Psoas muscle (tissue), 7 donors: ENCODE measurements at regions not wholly inside any gene's neighbourhood (a gene's known extent, or its start where the extent isn't known, plus 50 kb on each side); places are given as distances from the start of the nearest gene placed in this dataset.

ENCODE experiments used
- ATAC-seq, 4 donors: fragments of 200-7000 bp; cut with Tn5 transposase; one replicate each; pipeline ENCODE4 v1.9.1; 2020; ENCODE audit warnings: moderate library complexity in 3 of 4, mild to moderate bottlenecking in 2 of 4
- DNase-seq, 2 donors: peaks; one replicate each; pipeline ENCODE4 v3.0.0-alpha.2; 2020
- H3K27ac ChIP-seq: fragments of 200-600 bp; one replicate; pipeline ENCODE4 v1.8.0; 2022
- H3K27me3 ChIP-seq, 3 donors: fragments of 200-600 bp in 1 of 3; one replicate each; pipeline versions ENCODE4 v1.6.1 to v1.8.0; 2013 to 2022; ENCODE audit warnings: low read length in 2 of 3, mild to moderate bottlenecking in 2 of 3, moderate library complexity in 1 of 3; ENCODE audit not compliant: insufficient read depth in 3 of 3
- H3K36me3 ChIP-seq, 2 donors: fragments of 200-600 bp in 1 of 2; one replicate each; pipeline versions ENCODE4 v1.6.1 to v1.8.0; 2013 to 2022; ENCODE audit warnings: low read depth in 1 of 2, mild to moderate bottlenecking in 1 of 2, moderate library complexity in 1 of 2; ENCODE audit not compliant: insufficient read depth in 1 of 2
- H3K4me1 ChIP-seq: fragments of 200-600 bp; one replicate; pipeline ENCODE4 v1.8.0; 2022
- H3K4me3 ChIP-seq: fragments of 200-600 bp; one replicate; pipeline ENCODE4 v1.8.0; 2022; ENCODE audit warnings: mild to moderate bottlenecking
- H3K9me3 ChIP-seq: fragments of 200-600 bp; one replicate; pipeline ENCODE4 v1.8.0; 2022
- CTCF ChIP-seq: fragments of 200-600 bp; IDR thresholded peaks from one replicate; pipeline ENCODE4 v1.8.0; 2022; ENCODE audit warnings: antibody characterized with exemption
- WGBS, 3 donors: extraction: QIAGEN DNeasy Blood & Tissue Kit; methylation state at CpG; one replicate each; pipeline versions ENCODE4 v1.1.6 to v1.1.7; 2013; 5-methylcytosine and 5-hydroxymethylcytosine counted together
- intact Hi-C, 2 donors: fragments of 100-400 bp; cut with DNase I; formaldehyde crosslinking; loops; one replicate each; pipeline versions ENCODE4 v1.11.0 to v1.14.2; 2022
- donor health status: healthy with polysubstance abuse.
- donor health status: DM: no; HTN: no; CAD: no; lungs with moderate emphysema.
- donor health status: Bipolar disorder and iron deficiency.
- donor health status: healthy.
- donor health status: DM: yes; HTN: yes; CAD: no.
- donor health status: DM: no; HTN: no; CAD: no.
- donor health status: DM: yes; HTN: yes; CAD: no.

GRCh38 chr15:95588056-95588455, 742.4 kb upstream of the NR2F2 start:
- no peak overlapping the region for H3K27ac ChIP-seq
- no peaks in the 10 kb centered on the region for H3K4me1 ChIP-seq
- no peak for TF ChIP-seq CTCF
- no peak overlapping the region for H3K4me3 ChIP-seq
- no peaks in the 10 kb centered on the region for H3K36me3 ChIP-seq
- intact Hi-C loops: no loop called here
- 54 to 65% (median 60%) methylated on average over 2 of the region's 2 CpGs for WGBS, 3 donors
- H3K27me3 ChIP-seq: no peaks in the 10 kb centered on the region
- no peak for DNase-seq
- no peaks in the 10 kb centered on the region for H3K9me3 ChIP-seq
- no peak for ATAC-seq

- no peaks in the 10 kb centered on the region for H3K4me1 ChIP-seq
- H3K9me3 ChIP-seq: no peaks in the 10 kb centered on the region
- TF ChIP-seq CTCF: no peak
- no peak overlapping the region for H3K4me3 ChIP-seq
- ATAC-seq (no peak), DNase-seq (no peak)
- no peaks in the 10 kb centered on the region for H3K36me3 ChIP-seq
- intact Hi-C loops: loop anchor here in 1 of 2 donors (10.0 kb wide), 1 partner anchor 64 kb away; no protein-coding TSS in a partner anchor
- 50 to 61% (median 57%) methylated on average over 5 of the region's 5 CpGs for WGBS, 3 donors
- H3K27me3 ChIP-seq: no peaks in the 10 kb centered on the region
- no peak overlapping the region for H3K27ac ChIP-seq
Observed at GRCh38 chr15:95590533-95591044, 739.9 kb upstream of the NR2F2 start.

GRCh38 chr15:95591270-95591669, 739.2 kb upstream of the NR2F2 start:
- ATAC-seq: no peak
- H3K27me3 ChIP-seq: no peaks in the 10 kb centered on the region
- H3K9me3 ChIP-seq: no peaks in the 10 kb centered on the region
- no peaks in the 10 kb centered on the region for H3K4me1 ChIP-seq
- intact Hi-C loops: loop anchor here in 1 of 2 donors (10.0 kb wide), 1 partner anchor 64 kb away; no protein-coding TSS in a partner anchor
- H3K36me3 ChIP-seq: no peaks in the 10 kb centered on the region
- no peak overlapping the region for H3K4me3 ChIP-seq
- WGBS, 3 donors: 92 to 94% (median 94%) methylated on average over 5 of the region's 5 CpGs
- no peak overlapping the region for H3K27ac ChIP-seq
- TF ChIP-seq CTCF: no peak
- no peak for DNase-seq

GRCh38 chr15:95591886-95592285, 738.6 kb upstream of the NR2F2 start:
- no peak for DNase-seq
- Histone ChIP-seq H3K4me1 (no peaks in the 10 kb centered on the region), H3K9me3 (no peaks in the 10 kb centered on the region), H3K4me3 (no peak overlapping the region), H3K36me3 (no peaks in the 10 kb centered on the region), H3K27me3 (no peaks in the 10 kb centered on the region), H3K27ac (no peak overlapping the region)
- intact Hi-C loops: loop anchor here in 1 of 2 donors (10.0 kb wide), 1 partner anchor 63 kb away; no protein-coding TSS in a partner anchor
- no peak for ATAC-seq
- WGBS, 3 donors: 56 to 78% (median 75%) methylated on average over 3 of the region's 3 CpGs
- no peak for TF ChIP-seq CTCF

GRCh38 chr15:95594496-95594895, 736.0 kb upstream of the NR2F2 start:
- no peak for ATAC-seq

More at GRCh38 chr15:95594496-95594895, 736.0 kb upstream of the NR2F2 start:
- Histone ChIP-seq H3K9me3 (no peaks in the 10 kb centered on the region), H3K4me3 (no peak overlapping the region), H3K4me1 (no peaks in the 10 kb centered on the region), H3K27me3 (no peaks in the 10 kb centered on the region), H3K36me3 (no peaks in the 10 kb centered on the region), H3K27ac (no peak overlapping the region)
- intact Hi-C loops: loop anchor here in 1 of 2 donors (10.0 kb wide), 1 partner anchor 60 kb away; no protein-coding TSS in a partner anchor
- TF ChIP-seq CTCF: no peak
- WGBS, 3 donors: 63 to 69% (median 67%) methylated on average over 4 of the region's 4 CpGs
- DNase-seq: no peak
